HEK293 (cell line): ENCODE measurements at regions not wholly inside any gene's neighbourhood (a gene's known extent, or its start where the extent isn't known, plus 50 kb on each side); places are given as distances from the start of the nearest gene placed in this dataset.

Source experiments
- CTCF ChIA-PET: fragments of 350-600 bp; formaldehyde crosslinking; extraction: SDS; loops from one replicate; lab custom pipeline; 2021; ENCODE audit warnings: antibody characterized with exemption; lab: Yijun Ruan, JAX
- POLR2A ChIA-PET: fragments of 300-600 bp; formaldehyde crosslinking; extraction: SDS; loops from one replicate; lab custom pipeline; 2020; ENCODE audit warnings: antibody characterized with exemption, inconsistent platforms; lab: Yijun Ruan, JAX
- H3K27ac ChIP-seq: fragments of 200-500 bp; sonication (Bioruptor generic); 2 replicates; pipeline ENCODE4 v1.5.1; 2014; ENCODE audit warnings: low read depth, low read length, control low read depth, inconsistent platforms; ENCODE audit errors: extremely low read depth
- H3K36me3 ChIP-seq, 2 experiments: fragments of 200-500 bp in 1 of 2; sonication (Bioruptor generic) in 1 of 2; 1 replicate in 1 of 2; 2 replicates in 1 of 2; pipeline ENCODE4 v1.5.1; 2014 to 2017; ENCODE audit warnings: inconsistent platforms in 2 of 2, low read length in 2 of 2; ENCODE audit not compliant: control insufficient read depth in 2 of 2, insufficient read depth in 1 of 2
- H3K4me1 ChIP-seq: fragments of 200-500 bp; sonication (Bioruptor generic); 2 replicates; pipeline ENCODE4 v1.5.1; 2014; ENCODE audit warnings: mild to moderate bottlenecking, low read length, inconsistent platforms; ENCODE audit not compliant: control insufficient read depth, insufficient read depth
- H3K4me3 ChIP-seq: 2 replicates; pipeline ENCODE4 v1.5.1; 2011; ENCODE audit warnings: low read depth, mild to moderate bottlenecking, control low read depth, low read length, moderate library complexity
- H3K9me3 ChIP-seq: fragments of 200-500 bp; sonication (Bioruptor generic); 2 replicates; pipeline ENCODE4 v1.5.1; 2014; ENCODE audit warnings: low read depth, low read length, inconsistent platforms; ENCODE audit not compliant: control insufficient read depth, insufficient read depth
- HOXD13 ChIP-seq: sonication (generic); formaldehyde crosslinking; IDR thresholded peaks from 2 replicates; pipeline ENCODE4 v1.8.0; 2022; ENCODE audit warnings: missing genetic modification reagents, borderline replicate concordance
- OVOL3 ChIP-seq: fragments of 450-650 bp; formaldehyde crosslinking; IDR thresholded peaks from 2 replicates; pipeline ENCODE4 v1.5.1; 2016; ENCODE audit warnings: missing biosample characterization, missing genetic modification characterization
- PRDM1 ChIP-seq: fragments of 450-650 bp; formaldehyde crosslinking; IDR thresholded peaks from 2 replicates; pipeline ENCODE4; 2016; ENCODE audit warnings: missing biosample characterization, missing genetic modification characterization
- SALL2 ChIP-seq: fragments of 450-650 bp; formaldehyde crosslinking; IDR thresholded peaks from 2 replicates; pipeline ENCODE4 v1.5.0; 2017; ENCODE audit warnings: missing biosample characterization, mild to moderate bottlenecking, missing genetic modification characterization, borderline replicate concordance
- TCF7L2 ChIP-seq: IDR thresholded peaks from 2 replicates; pipeline ENCODE4 v1.6.1; 2011; ENCODE audit warnings: low read depth, mild to moderate bottlenecking, inconsistent platforms, low read length, moderate library complexity, borderline replicate concordance
- YY2 ChIP-seq: fragments of 450-650 bp; formaldehyde crosslinking; IDR thresholded peaks from 2 replicates; pipeline ENCODE4 v1.5.1; 2016; ENCODE audit warnings: missing biosample characterization, missing genetic modification characterization
- ZBTB48 ChIP-seq: fragments of 450-650 bp; formaldehyde crosslinking; IDR thresholded peaks from 2 replicates; pipeline ENCODE4 v1.5.1; 2016; ENCODE audit warnings: missing biosample characterization, missing genetic modification characterization
- ZBTB8A ChIP-seq: fragments of 450-650 bp; formaldehyde crosslinking; IDR thresholded peaks from 2 replicates; pipeline ENCODE4 v1.5.1; 2016; ENCODE audit warnings: missing biosample characterization, missing genetic modification characterization
- ZNF114 ChIP-seq: fragments of 450-650 bp; formaldehyde crosslinking; IDR thresholded peaks from 2 replicates; pipeline ENCODE4 v1.5.0; 2017; ENCODE audit warnings: missing biosample characterization, missing genetic modification characterization
- ZNF132 ChIP-seq: fragments of 450-650 bp; formaldehyde crosslinking; IDR thresholded peaks from 2 replicates; pipeline ENCODE4 v1.5.1; 2017; ENCODE audit warnings: missing biosample characterization, missing genetic modification characterization, borderline replicate concordance
- ZNF174 ChIP-seq: fragments of 450-650 bp; formaldehyde crosslinking; IDR thresholded peaks from 2 replicates; pipeline ENCODE4 v1.5.0; 2017; ENCODE audit warnings: missing biosample characterization, mild to moderate bottlenecking, missing genetic modification characterization
- ZNF239 ChIP-seq: fragments of 450-650 bp; formaldehyde crosslinking; IDR thresholded peaks from 2 replicates; pipeline ENCODE4 v1.5.1; 2016; ENCODE audit warnings: missing biosample characterization, missing genetic modification characterization
- ZNF350 ChIP-seq: fragments of 450-650 bp; formaldehyde crosslinking; IDR thresholded peaks from 2 replicates; pipeline ENCODE4 v1.5.0; 2017; ENCODE audit warnings: missing biosample characterization, mild to moderate bottlenecking, missing genetic modification characterization
- ZNF391 ChIP-seq: fragments of 450-650 bp; formaldehyde crosslinking; IDR thresholded peaks from 2 replicates; pipeline ENCODE4 v1.5.1; 2016; ENCODE audit warnings: low read depth, missing biosample characterization, missing genetic modification characterization, borderline replicate concordance
- ZNF416 ChIP-seq: fragments of 450-650 bp; formaldehyde crosslinking; IDR thresholded peaks from 2 replicates; pipeline ENCODE4 v1.5.1; 2016; ENCODE audit warnings: missing biosample characterization, missing genetic modification characterization
- ZNF548 ChIP-seq: fragments of 450-650 bp; formaldehyde crosslinking; IDR thresholded peaks from 2 replicates; pipeline ENCODE4 v1.5.1; 2016; ENCODE audit warnings: missing biosample characterization, missing genetic modification characterization
- ZNF830 ChIP-seq: fragments of 450-650 bp; IDR thresholded peaks from 2 replicates; pipeline ENCODE4 v1.5.0; 2018; ENCODE audit warnings: missing biosample characterization, missing genetic modification characterization, low read depth, mild to moderate bottlenecking, moderate library complexity
- TF ChIP-seq, protein P1 (sequence below): fragments of 450-650 bp; formaldehyde crosslinking; IDR thresholded peaks from 2 replicates; pipeline ENCODE4 v1.5.1; 2016; ENCODE audit warnings: missing biosample characterization, missing genetic modification characterization

DNA sequence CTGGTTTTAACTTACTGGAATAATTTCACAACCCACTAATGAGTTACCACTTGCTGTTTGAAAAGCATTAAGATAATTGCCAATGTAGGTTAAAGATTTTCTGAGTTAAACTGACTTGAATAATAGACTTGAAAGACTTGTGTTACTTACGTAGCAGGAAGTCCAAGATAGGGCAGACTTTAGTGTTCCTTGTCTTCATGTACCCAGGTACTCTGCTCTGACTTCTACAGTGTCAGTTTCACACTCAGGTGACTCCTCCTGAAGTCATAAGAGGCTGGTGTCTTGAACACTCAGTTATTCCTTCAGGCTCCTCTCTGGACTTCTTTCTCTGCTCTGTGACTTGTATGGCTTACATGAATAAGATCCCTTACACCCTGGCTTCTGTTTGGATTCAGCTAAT lies 76.3 kb upstream of the SGK1 start:
- POLR2A ChIA-PET, result no interaction called here
- Histone ChIP-seq H3K4me3 (no peak overlapping the region), H3K9me3 (no peaks in the 10 kb centered on the region), H3K4me1 (no peaks in the 10 kb centered on the region), H3K27ac (no peak overlapping the region), H3K36me3 (no peaks in the 10 kb centered on the region)
- TF ChIP-seq TCF7L2, result no peak
- CTCF ChIA-PET, result interaction anchor here (1.1 kb wide), 1 partner anchor 215 kb away, joined by 3 read pairs; no protein-coding TSS in a partner anchor

DNA sequence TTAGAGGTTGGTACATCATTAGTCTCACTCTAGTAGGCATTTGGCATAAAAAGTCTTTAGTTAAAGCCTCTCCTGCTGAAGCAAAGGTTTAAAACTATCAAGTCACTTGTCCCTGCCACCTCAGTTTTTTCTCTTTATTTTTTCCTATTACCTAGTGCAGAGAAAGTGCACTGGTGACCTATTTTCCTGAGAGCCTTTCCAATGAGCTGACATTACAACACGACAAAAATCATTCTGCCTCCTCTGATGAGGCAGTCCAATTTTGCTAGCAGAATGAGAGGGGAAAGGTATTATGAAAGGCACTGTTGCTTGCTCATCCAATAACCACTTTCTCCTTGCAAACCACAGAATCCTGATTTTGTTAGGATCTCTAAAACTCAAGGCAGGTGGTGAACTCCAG lies 73.3 kb upstream of the SGK1 start:
- Histone ChIP-seq H3K36me3 (no peaks in the 10 kb centered on the region), H3K4me1 (no peaks in the 10 kb centered on the region), H3K4me3 (no peak overlapping the region), H3K9me3 (no peaks in the 10 kb centered on the region), H3K27ac (no peak overlapping the region)
- ChIA-PET POLR2A (interaction anchor here (0.5 kb wide), 1 partner anchor 151 kb away, joined by 5 read pairs; no protein-coding TSS in a partner anchor), CTCF (interaction anchor here (1.1 kb wide), 1 partner anchor 57 kb away, joined by 5 read pairs; no protein-coding TSS in a partner anchor)
- 0 out of 2 replicates have a peak, but pooled peaks have one; percentile 9 for TF ChIP-seq PRDM1 (tag by site-specific recombination)
- TF ChIP-seq ZNF830, result no peak
- TF ChIP-seq YY2 (tag by site-specific recombination), result no peak

DNA sequence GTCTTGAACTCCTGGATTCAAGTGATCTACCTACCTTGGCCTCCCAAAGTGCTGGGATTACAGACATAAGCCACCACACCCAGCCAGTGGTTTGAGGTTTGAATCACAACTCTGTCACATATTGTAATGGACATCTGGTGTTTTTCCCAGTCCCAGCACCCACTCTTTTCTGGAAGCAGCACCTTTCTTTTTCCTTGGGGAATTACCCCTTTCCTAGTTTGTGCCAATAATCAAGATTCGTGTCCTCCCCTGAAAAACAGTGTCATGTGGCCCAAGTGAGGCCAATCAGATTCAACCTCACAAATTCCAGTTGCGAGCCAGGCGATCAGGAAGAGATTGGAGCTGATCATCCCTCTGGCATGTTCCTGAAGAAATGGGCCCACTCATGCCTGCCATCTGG lies 71.7 kb upstream of the SGK1 start:
- no peaks in the 10 kb centered on the region for H3K9me3 ChIP-seq
- ChIA-PET POLR2A (no interaction called here), CTCF (no interaction called here)
- no peaks in the 10 kb centered on the region for H3K36me3 ChIP-seq
- no peak overlapping the region for H3K27ac ChIP-seq
- H3K4me1 ChIP-seq, result no peaks in the 10 kb centered on the region
- H3K4me3 ChIP-seq, result no peak overlapping the region
- no peak for TF ChIP-seq ZNF114 (tag by site-specific recombination)
- TF ChIP-seq, protein P1, sequence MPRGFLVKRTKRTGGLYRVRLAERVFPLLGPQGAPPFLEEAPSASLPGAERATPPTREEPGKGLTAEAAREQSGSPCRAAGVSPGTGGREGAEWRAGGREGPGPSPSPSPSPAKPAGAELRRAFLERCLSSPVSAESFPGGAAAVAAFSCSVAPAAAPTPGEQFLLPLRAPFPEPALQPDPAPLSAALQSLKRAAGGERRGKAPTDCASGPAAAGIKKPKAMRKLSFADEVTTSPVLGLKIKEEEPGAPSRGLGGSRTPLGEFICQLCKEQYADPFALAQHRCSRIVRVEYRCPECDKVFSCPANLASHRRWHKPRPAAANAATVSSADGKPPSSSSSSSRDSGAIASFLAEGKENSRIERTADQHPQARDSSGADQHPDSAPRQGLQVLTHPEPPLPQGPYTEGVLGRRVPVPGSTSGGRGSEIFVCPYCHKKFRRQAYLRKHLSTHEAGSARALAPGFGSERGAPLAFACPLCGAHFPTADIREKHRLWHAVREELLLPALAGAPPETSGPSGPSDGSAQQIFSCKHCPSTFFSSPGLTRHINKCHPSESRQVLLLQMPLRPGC (tag by site-specific recombination), result no peak
- no peak for TF ChIP-seq HOXD13 (CRISPR knock-in tag)

DNA sequence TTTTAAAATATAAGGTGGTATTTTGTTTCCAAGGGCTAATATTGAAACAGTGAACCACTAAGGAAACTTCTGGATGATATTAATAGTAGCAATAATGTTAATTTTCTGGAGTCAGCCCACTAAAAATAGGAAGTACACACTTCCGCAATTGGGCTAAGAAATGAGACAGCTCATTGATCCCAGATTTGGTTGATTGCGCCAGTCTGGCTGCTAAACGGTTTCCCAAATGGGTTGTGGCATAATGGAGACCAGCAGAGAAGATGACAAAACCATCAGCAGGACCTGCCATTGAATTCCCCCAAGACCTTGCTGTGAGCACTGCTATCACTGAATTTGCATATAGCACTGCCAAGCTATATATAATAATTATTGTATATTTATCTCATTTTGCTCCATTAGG lies 71.2 kb upstream of the SGK1 start:
- no peak overlapping the region for H3K4me3 ChIP-seq
- CTCF ChIA-PET, result no interaction called here
- TF ChIP-seq ZNF174 (tag by site-specific recombination) (no peak), ZNF548 (tag by site-specific recombination) (no peak), ZNF391 (tag by site-specific recombination) (no peak), ZBTB8A (tag by site-specific recombination) (no peak), ZNF239 (tag by site-specific recombination) (no peak), OVOL3 (tag by site-specific recombination) (no peak), ZNF416 (tag by site-specific recombination) (no peak), SALL2 (no peak), ZNF132 (no peak), ZNF350 (tag by site-specific recombination) (no peak), ZBTB48 (tag by site-specific recombination) (no peak)
- H3K9me3 ChIP-seq, result no peaks in the 10 kb centered on the region
- H3K36me3 ChIP-seq, result no peaks in the 10 kb centered on the region
- no peak overlapping the region for H3K27ac ChIP-seq
- no peaks in the 10 kb centered on the region for H3K4me1 ChIP-seq
- POLR2A ChIA-PET, result no interaction called here
